ENCODE measurements at regions not wholly inside any gene's neighbourhood (a gene's known extent, or its start where the extent isn't known, plus 50 kb on each side); places are given as distances from the start of the nearest gene placed in this dataset.

GRCh38 chr5:88656221-88656950, 226.6 kb downstream of the MEF2C start:
- TF ChIP-seq REST (IDR thresholded peaks at IDR 0.05; ENCODE audit: low read depth, low read length) = no peak
- no peak for TF ChIP-seq CTCF (IDR thresholded peaks at IDR 0.05 in 2 of 3, conservative IDR thresholded peaks at IDR 0.05 in 1 of 3; ENCODE audit: control insufficient read depth in 2 of 3, extremely low read depth in 1 of 3, insufficient read depth in 1 of 3, low read depth in 3 of 3, low read length in 3 of 3)
- no peak for TF ChIP-seq MXI1 (IDR thresholded peaks at IDR 0.05; ENCODE audit: low read depth, low read length)
- TF ChIP-seq TAF1 (IDR thresholded peaks at IDR 0.05; ENCODE audit: borderline replicate concordance, low read depth, low read length) = no peak
- TF ChIP-seq ZBTB40 (IDR thresholded peaks at IDR 0.05; ENCODE audit: borderline replicate concordance) = no peak
- no peak for TF ChIP-seq EED (IDR thresholded peaks at IDR 0.05; ENCODE audit: low read depth)
- no peak for TF ChIP-seq PRDM15 (CRISPR knock-in tag; IDR thresholded peaks at IDR 0.05)
- TF ChIP-seq ETV6 (conservative IDR thresholded peaks at IDR 0.05 in 1 of 2, IDR thresholded peaks at IDR 0.05 in 1 of 2; ENCODE audit: borderline replicate concordance in 1 of 2, low read depth in 1 of 2) = no peak
- TF ChIP-seq SPI1 (IDR thresholded peaks at IDR 0.05; ENCODE audit: borderline replicate concordance, insufficient read depth, low read depth, low read length) = no peak
- TF ChIP-seq JUND (IDR thresholded peaks at IDR 0.05; ENCODE audit: low read depth, low read length) = no peak
- no peak for TF ChIP-seq POLR2A (IDR thresholded peaks at IDR 0.05; ENCODE audit: low read depth, low read length)
- no peak for TF ChIP-seq ZBTB33 (IDR thresholded peaks at IDR 0.05)
- TF ChIP-seq YY1 (IDR thresholded peaks at IDR 0.05; ENCODE audit: low read depth, low read length) = no peak

Data from GM12878 (cell line).